ENCODE measurements at regions not wholly inside any gene's neighbourhood (a gene's known extent, or its start where the extent isn't known, plus 50 kb on each side); places are given as distances from the start of the nearest gene placed in this dataset.

- 48 to 51% methylated on average over 6 of the region's 6 CpGs for WGBS, 2 donors
- Histone ChIP-seq H3K27ac (ENCODE audit: low read depth in 1 of 2, low read length in 2 of 2) (no peak overlapping the region), H3K4me3 (ENCODE audit: low read length in 2 of 2) (no peak overlapping the region), H3K4me1 (ENCODE audit: control insufficient read depth in 1 of 2, insufficient read depth in 2 of 2, low read length in 2 of 2) (no peaks in the 10 kb centered on the region), H3K9me3 (ENCODE audit: control insufficient read depth, low read length) (peaks cover 2% of the 10 kb centered on the region), H3K27me3 (ENCODE audit: control insufficient read depth in 1 of 2, insufficient read depth in 2 of 2, low read length in 1 of 2) (peaks cover 0 to 1% of the 10 kb centered on the region in 2 donors), H3K36me3 (ENCODE audit: control insufficient read depth in 1 of 2, insufficient read depth in 2 of 2, low read length in 1 of 2) (no peaks in the 10 kb centered on the region)
- intact Hi-C loops (cut with DNase I) = no loop called here
- ATAC-seq (ENCODE audit: low FRiP score) (no peak), DNase-seq (no peak)
Measured at GRCh38 chr5:124262470-124262869, 484.0 kb downstream of the ZNF608 start.

DNA sequence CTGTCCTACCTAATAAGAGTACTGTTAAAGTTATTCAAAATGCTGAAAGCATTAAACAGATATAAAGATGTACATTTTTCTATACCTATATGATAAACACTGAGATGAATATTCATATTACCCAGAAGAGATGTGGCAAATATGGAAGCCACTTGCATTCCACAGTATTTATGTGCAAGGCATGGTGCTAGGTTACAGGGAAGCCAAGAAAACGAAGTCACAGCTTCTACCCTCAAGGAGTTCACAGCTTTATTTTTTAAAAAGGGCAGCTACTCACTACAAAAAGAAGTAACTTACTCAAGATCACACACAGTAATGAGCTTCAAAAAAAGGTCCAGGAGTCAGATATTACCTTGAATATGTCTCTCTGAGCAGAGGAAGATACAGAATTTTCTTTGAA, 484.6 kb downstream of the ZNF608 start:
- Histone ChIP-seq H3K36me3 (ENCODE audit: control insufficient read depth in 1 of 2, insufficient read depth in 2 of 2, low read length in 1 of 2) (no peaks in the 10 kb centered on the region), H3K27ac (ENCODE audit: low read depth in 1 of 2, low read length in 2 of 2) (no peak overlapping the region), H3K4me3 (ENCODE audit: low read length in 2 of 2) (no peak overlapping the region), H3K4me1 (ENCODE audit: control insufficient read depth in 1 of 2, insufficient read depth in 2 of 2, low read length in 2 of 2) (no peaks in the 10 kb centered on the region), H3K27me3 (ENCODE audit: control insufficient read depth in 1 of 2, insufficient read depth in 2 of 2, low read length in 1 of 2) (no peaks in the 10 kb centered on the region), H3K9me3 (ENCODE audit: control insufficient read depth, low read length) (no peaks in the 10 kb centered on the region)
- intact Hi-C loops (cut with DNase I) = no loop called here
- no peak for ATAC-seq (ENCODE audit: low FRiP score)
- DNase-seq = no peak
- WGBS, 2 donors = 70 to 74% methylated on average over 1 of the region's 1 CpG

DNA sequence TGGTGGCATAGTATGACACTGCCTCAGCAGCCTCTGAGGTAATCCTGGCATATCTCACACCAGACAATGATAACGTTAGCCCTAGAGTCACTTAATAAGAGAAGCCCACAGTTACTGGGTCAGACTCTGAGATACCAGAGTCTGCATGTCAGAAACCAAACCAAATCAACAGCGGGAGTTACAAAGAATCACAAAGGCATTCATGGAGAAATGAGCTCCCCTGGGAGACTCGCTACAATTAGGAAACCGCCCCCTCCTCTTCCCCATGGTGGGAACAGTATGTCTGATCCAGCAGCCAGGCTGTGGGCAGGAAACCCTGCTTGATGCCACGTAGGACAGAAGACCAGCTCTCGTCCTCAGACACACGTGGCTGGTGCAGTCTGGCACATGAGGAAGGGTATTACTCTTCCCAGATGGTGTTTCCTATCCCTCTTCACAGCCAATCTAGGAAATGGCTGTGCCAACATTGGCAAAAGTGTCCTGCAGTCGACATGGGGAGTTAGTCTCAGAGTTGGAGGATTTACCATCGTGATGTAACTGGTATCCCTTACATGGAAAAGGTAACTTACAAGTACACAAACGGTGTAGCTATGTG, 485.4 kb downstream of the ZNF608 start:
- DNase-seq (no peak), ATAC-seq (ENCODE audit: low FRiP score) (no peak)
- Histone ChIP-seq H3K4me3 (ENCODE audit: low read length in 2 of 2) (no peak overlapping the region), H3K4me1 (ENCODE audit: control insufficient read depth in 1 of 2, insufficient read depth in 2 of 2, low read length in 2 of 2) (no peaks in the 10 kb centered on the region), H3K27me3 (ENCODE audit: control insufficient read depth in 1 of 2, insufficient read depth in 2 of 2, low read length in 1 of 2) (no peaks in the 10 kb centered on the region), H3K36me3 (ENCODE audit: control insufficient read depth in 1 of 2, insufficient read depth in 2 of 2, low read length in 1 of 2) (no peaks in the 10 kb centered on the region), H3K9me3 (ENCODE audit: control insufficient read depth, low read length) (no peaks in the 10 kb centered on the region), H3K27ac (ENCODE audit: low read depth in 1 of 2, low read length in 2 of 2) (no peak overlapping the region)
- 70 to 79% methylated on average over 10 of the region's 10 CpGs for WGBS, 2 donors
- intact Hi-C loops (cut with DNase I) = no loop called here

- Histone ChIP-seq H3K4me3 (ENCODE audit: low read length in 2 of 2) (no peak overlapping the region), H3K27me3 (ENCODE audit: control insufficient read depth in 1 of 2, insufficient read depth in 2 of 2, low read length in 1 of 2) (no peaks in the 10 kb centered on the region), H3K4me1 (ENCODE audit: control insufficient read depth in 1 of 2, insufficient read depth in 2 of 2, low read length in 2 of 2) (no peaks in the 10 kb centered on the region), H3K36me3 (ENCODE audit: control insufficient read depth in 1 of 2, insufficient read depth in 2 of 2, low read length in 1 of 2) (no peaks in the 10 kb centered on the region), H3K27ac (ENCODE audit: low read depth in 1 of 2, low read length in 2 of 2) (no peak overlapping the region), H3K9me3 (ENCODE audit: control insufficient read depth, low read length) (no peaks in the 10 kb centered on the region)
- DNase-seq (no peak), ATAC-seq (ENCODE audit: low FRiP score) (no peak)
- WGBS, 2 donors = 95 to 97% methylated on average over 4 of the region's 4 CpGs
- intact Hi-C loops (cut with DNase I) = no loop called here
Measured at GRCh38 chr5:124259017-124259416, 487.4 kb downstream of the ZNF608 start.

GRCh38 chr5:124257048-124257447, 489.4 kb downstream of the ZNF608 start:
- 97 to 98% methylated on average over 8 of the region's 8 CpGs for WGBS, 2 donors
- ATAC-seq (ENCODE audit: low FRiP score) = no peak
- H3K4me1 ChIP-seq (ENCODE audit: control insufficient read depth in 1 of 2, insufficient read depth in 2 of 2, low read length in 2 of 2) = no peaks in the 10 kb centered on the region
- DNase-seq = no peak
- intact Hi-C loops (cut with DNase I) = no loop called here
- H3K36me3 ChIP-seq (ENCODE audit: control insufficient read depth in 1 of 2, insufficient read depth in 2 of 2, low read length in 1 of 2) = no peaks in the 10 kb centered on the region
- H3K4me3 ChIP-seq (ENCODE audit: low read length in 2 of 2) = no peak overlapping the region
- H3K9me3 ChIP-seq (ENCODE audit: control insufficient read depth, low read length) = no peaks in the 10 kb centered on the region
- no peaks in the 10 kb centered on the region for H3K27me3 ChIP-seq (ENCODE audit: control insufficient read depth in 1 of 2, insufficient read depth in 2 of 2, low read length in 1 of 2)
- no peak overlapping the region for H3K27ac ChIP-seq (ENCODE audit: low read depth in 1 of 2, low read length in 2 of 2)

DNA sequence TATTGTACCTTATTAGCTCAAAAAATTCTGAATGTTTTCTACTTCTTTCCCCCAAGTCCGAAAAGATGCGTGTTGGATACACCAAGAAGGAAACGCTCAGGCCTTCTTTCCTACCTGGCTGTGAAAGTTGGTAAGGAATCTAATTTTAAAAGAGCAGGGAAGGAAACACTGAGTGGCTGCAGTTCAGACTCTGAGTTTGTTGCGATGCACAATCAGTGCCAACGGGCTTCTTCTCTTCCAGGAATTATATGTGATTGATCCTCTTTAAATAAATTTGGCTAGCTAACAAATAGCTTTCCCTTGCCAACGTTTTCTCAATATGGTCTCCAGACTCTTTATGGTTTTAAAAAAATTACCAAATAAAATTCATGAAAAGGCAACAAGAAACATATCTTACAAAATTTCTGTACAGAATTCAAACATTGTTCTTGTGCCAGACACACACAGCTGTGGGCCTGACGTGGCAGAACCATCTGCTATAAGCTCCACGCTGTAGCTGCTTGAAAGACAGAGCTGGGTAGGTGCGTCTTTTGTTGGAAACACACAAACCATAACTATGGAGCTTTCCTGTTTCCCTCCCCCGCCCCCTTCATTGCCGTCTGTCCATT, 493.1 kb downstream of the ZNF608 start:
- H3K9me3 ChIP-seq (ENCODE audit: control insufficient read depth, low read length) = no peaks in the 10 kb centered on the region
- no peaks in the 10 kb centered on the region for H3K27me3 ChIP-seq (ENCODE audit: control insufficient read depth in 1 of 2, insufficient read depth in 2 of 2, low read length in 1 of 2)
- ATAC-seq (ENCODE audit: low FRiP score) (no peak), DNase-seq (no peak)
- intact Hi-C loops (cut with DNase I) = no loop called here
- H3K4me3 ChIP-seq (ENCODE audit: low read length in 2 of 2) = no peak overlapping the region
- no peaks in the 10 kb centered on the region for H3K4me1 ChIP-seq (ENCODE audit: control insufficient read depth in 1 of 2, insufficient read depth in 2 of 2, low read length in 2 of 2)
- 79 to 83% methylated on average over 11 of the region's 11 CpGs for WGBS, 2 donors
- no peak overlapping the region for H3K27ac ChIP-seq (ENCODE audit: low read depth in 1 of 2, low read length in 2 of 2)
- no peaks in the 10 kb centered on the region for H3K36me3 ChIP-seq (ENCODE audit: control insufficient read depth in 1 of 2, insufficient read depth in 2 of 2, low read length in 1 of 2)

DNA sequence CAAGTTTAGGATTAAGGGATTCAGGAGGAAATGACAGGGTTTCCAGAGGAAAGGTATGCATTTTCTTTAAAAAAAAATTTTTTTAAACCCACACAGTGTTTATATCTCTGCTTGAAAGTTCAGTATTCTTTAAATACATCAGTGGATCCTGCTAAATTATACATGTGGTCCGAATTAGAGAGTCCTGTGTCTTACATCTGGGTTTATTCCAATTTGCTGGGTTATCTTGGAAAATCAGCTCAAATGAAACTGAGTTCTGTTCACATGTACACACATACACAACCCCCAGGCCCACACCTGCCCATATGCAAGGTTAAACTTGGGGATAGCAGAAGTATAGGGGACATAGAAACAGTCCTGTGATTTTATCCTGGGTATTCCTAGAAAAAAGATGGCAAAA, 493.7 kb downstream of the ZNF608 start:
- WGBS, 2 donors = 88 to 94% methylated on average over 1 of the region's 1 CpG

DNA sequence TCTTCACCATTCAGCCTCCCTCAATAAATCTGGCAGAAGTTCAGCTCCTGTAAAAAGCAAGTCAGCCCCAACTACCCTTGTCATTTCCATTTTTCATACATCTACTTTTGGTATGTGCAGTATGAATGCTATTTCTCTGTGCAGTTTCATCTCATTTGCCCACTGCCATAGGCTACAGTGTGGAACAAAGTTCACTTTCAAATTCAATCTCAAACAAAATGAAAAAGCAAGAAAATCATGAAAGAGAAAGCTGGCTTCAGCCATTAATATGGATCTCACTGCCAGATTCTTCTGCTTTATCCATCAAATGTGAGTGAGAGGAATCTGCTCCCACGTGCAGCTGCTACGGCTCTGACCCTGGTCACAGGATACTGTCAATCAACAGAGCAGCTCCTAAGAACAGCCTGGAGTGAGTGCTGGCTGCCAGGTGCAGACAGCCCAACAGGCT, 494.2 kb downstream of the ZNF608 start:
- DNase-seq = no peak
- no peak overlapping the region for H3K27ac ChIP-seq (ENCODE audit: low read depth in 1 of 2, low read length in 2 of 2)
- H3K36me3 ChIP-seq (ENCODE audit: control insufficient read depth in 1 of 2, insufficient read depth in 2 of 2, low read length in 1 of 2) = no peaks in the 10 kb centered on the region
- 41 to 51% methylated on average over 2 of the region's 2 CpGs for WGBS, 2 donors
- ATAC-seq (ENCODE audit: low FRiP score) = no peak
- intact Hi-C loops (cut with DNase I) = no loop called here
- H3K4me1 ChIP-seq (ENCODE audit: control insufficient read depth in 1 of 2, insufficient read depth in 2 of 2, low read length in 2 of 2) = no peaks in the 10 kb centered on the region
- H3K4me3 ChIP-seq (ENCODE audit: low read length in 2 of 2) = no peak overlapping the region
- no peaks in the 10 kb centered on the region for H3K9me3 ChIP-seq (ENCODE audit: control insufficient read depth, low read length)
- H3K27me3 ChIP-seq (ENCODE audit: control insufficient read depth in 1 of 2, insufficient read depth in 2 of 2, low read length in 1 of 2) = no peaks in the 10 kb centered on the region

More for the DNA sequence above, 493.7 kb downstream of the ZNF608 start:
- no peaks in the 10 kb centered on the region for H3K27me3 ChIP-seq (ENCODE audit: control insufficient read depth in 1 of 2, insufficient read depth in 2 of 2, low read length in 1 of 2)
- H3K4me1 ChIP-seq (ENCODE audit: control insufficient read depth in 1 of 2, insufficient read depth in 2 of 2, low read length in 2 of 2) = no peaks in the 10 kb centered on the region
- ATAC-seq (ENCODE audit: low FRiP score) (no peak), DNase-seq (no peak)
- H3K27ac ChIP-seq (ENCODE audit: low read depth in 1 of 2, low read length in 2 of 2) = no peak overlapping the region
- H3K4me3 ChIP-seq (ENCODE audit: low read length in 2 of 2) = no peak overlapping the region
- no peaks in the 10 kb centered on the region for H3K36me3 ChIP-seq (ENCODE audit: control insufficient read depth in 1 of 2, insufficient read depth in 2 of 2, low read length in 1 of 2)
- H3K9me3 ChIP-seq (ENCODE audit: control insufficient read depth, low read length) = no peaks in the 10 kb centered on the region
- intact Hi-C loops (cut with DNase I) = no loop called here

GRCh38 chr5:124245276-124245675, 501.2 kb downstream of the ZNF608 start:
- intact Hi-C loops (cut with DNase I) = no loop called here
- H3K27ac ChIP-seq (ENCODE audit: low read depth in 1 of 2, low read length in 2 of 2) = no peak overlapping the region
- no peaks in the 10 kb centered on the region for H3K27me3 ChIP-seq (ENCODE audit: control insufficient read depth in 1 of 2, insufficient read depth in 2 of 2, low read length in 1 of 2)
- no peak for ATAC-seq (ENCODE audit: low FRiP score)
- H3K4me1 ChIP-seq (ENCODE audit: control insufficient read depth in 1 of 2, insufficient read depth in 2 of 2, low read length in 2 of 2) = no peaks in the 10 kb centered on the region
- peaks cover 2% of the 10 kb centered on the region for H3K9me3 ChIP-seq (ENCODE audit: control insufficient read depth, low read length)
- H3K36me3 ChIP-seq (ENCODE audit: control insufficient read depth in 1 of 2, insufficient read depth in 2 of 2, low read length in 1 of 2) = no peaks in the 10 kb centered on the region
- no peak overlapping the region for H3K4me3 ChIP-seq (ENCODE audit: low read length in 2 of 2)
- DNase-seq = no peak
